BE2C (cell line): ENCODE measurements at regions not wholly inside any gene's neighbourhood (a gene's known extent, or its start where the extent isn't known, plus 50 kb on each side); places are given as distances from the start of the nearest gene placed in this dataset.

ENCODE experiments used
- DNase-seq: peaks from one replicate; pipeline ENCODE4 v3.0.0-alpha.2; 2020
- H3K27me3 ChIP-seq: fragments of 250-450 bp; sonication (Bioruptor Pico); 2 replicates; pipeline ENCODE4 v1.5.1; 2020; ENCODE audit warnings: mild to moderate bottlenecking
- H3K36me3 ChIP-seq: fragments of 250-450 bp; sonication (Bioruptor Pico); 2 replicates; pipeline ENCODE4 v1.5.1; 2020; ENCODE audit warnings: mild to moderate bottlenecking
- H3K4me1 ChIP-seq: fragments of 250-450 bp; sonication (Bioruptor Pico); 2 replicates; pipeline ENCODE4 v1.5.1; 2020
- H3K4me3 ChIP-seq: 2 replicates; pipeline ENCODE4 v1.5.1; 2011; ENCODE audit warnings: low read depth, low read length
- H3K9me3 ChIP-seq: fragments of 250-450 bp; sonication (Bioruptor Pico); 2 replicates; pipeline ENCODE4 v1.5.1; 2020
- CTCF ChIP-seq: IDR thresholded peaks from 2 replicates; pipeline ENCODE4 v1.5.1; 2012; ENCODE audit warnings: mild to moderate bottlenecking, low read depth, low read length

DNA sequence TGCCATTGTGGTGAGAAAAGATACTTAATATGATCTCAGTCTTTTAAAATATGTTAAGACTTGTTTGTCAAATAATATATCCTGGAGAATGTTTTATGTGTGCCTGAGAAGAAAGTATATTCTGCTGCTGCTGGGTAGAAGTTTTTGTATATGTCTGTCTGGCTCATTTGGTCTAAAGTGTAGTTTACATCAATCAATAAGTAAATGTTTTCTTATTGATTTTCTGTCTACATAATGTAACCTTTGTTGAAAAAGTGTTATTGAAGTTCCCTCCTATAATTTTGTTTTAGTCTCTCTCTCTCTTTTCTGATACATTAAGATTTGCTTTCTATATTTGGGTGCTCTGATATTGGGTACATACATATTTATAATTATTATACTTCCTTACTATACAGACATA, 201.2 kb downstream of the THBS2 start:
- TF ChIP-seq CTCF: no peak
- Histone ChIP-seq H3K36me3 (no peaks in the 10 kb centered on the region), H3K4me1 (no peaks in the 10 kb centered on the region), H3K9me3 (no peaks in the 10 kb centered on the region), H3K27me3 (no peaks in the 10 kb centered on the region), H3K4me3 (no peak overlapping the region)
- DNase-seq: no peak

GRCh38 chr6:169051371-169051770, 202.3 kb downstream of the THBS2 start:
- DNase-seq: no peak
- no peaks in the 10 kb centered on the region for H3K9me3 ChIP-seq
- no peaks in the 10 kb centered on the region for H3K27me3 ChIP-seq
- H3K36me3 ChIP-seq: no peaks in the 10 kb centered on the region
- TF ChIP-seq CTCF: no peak
- H3K4me1 ChIP-seq: no peaks in the 10 kb centered on the region
- H3K4me3 ChIP-seq: no peak overlapping the region

- H3K27me3 ChIP-seq: no peaks in the 10 kb centered on the region
- TF ChIP-seq CTCF: no peak
- no peaks in the 10 kb centered on the region for H3K36me3 ChIP-seq
- no peaks in the 10 kb centered on the region for H3K4me1 ChIP-seq
- DNase-seq: no peak
- no peak overlapping the region for H3K4me3 ChIP-seq
- H3K9me3 ChIP-seq: no peaks in the 10 kb centered on the region
Observed at GRCh38 chr6:169048865-169049205, 204.8 kb downstream of the THBS2 start.

GRCh38 chr6:169048185-169048864, 205.3 kb downstream of the THBS2 start:
- Histone ChIP-seq H3K4me3 (no peak overlapping the region), H3K27me3 (no peaks in the 10 kb centered on the region), H3K36me3 (no peaks in the 10 kb centered on the region), H3K9me3 (no peaks in the 10 kb centered on the region), H3K4me1 (no peaks in the 10 kb centered on the region)
- TF ChIP-seq CTCF: no peak
- no peak for DNase-seq

GRCh38 chr6:169047345-169047744, 206.3 kb downstream of the THBS2 start:
- Histone ChIP-seq H3K36me3 (no peaks in the 10 kb centered on the region), H3K9me3 (no peaks in the 10 kb centered on the region), H3K27me3 (no peaks in the 10 kb centered on the region), H3K4me3 (no peak overlapping the region), H3K4me1 (no peaks in the 10 kb centered on the region)
- TF ChIP-seq CTCF: no peak
- DNase-seq: no peak

DNA sequence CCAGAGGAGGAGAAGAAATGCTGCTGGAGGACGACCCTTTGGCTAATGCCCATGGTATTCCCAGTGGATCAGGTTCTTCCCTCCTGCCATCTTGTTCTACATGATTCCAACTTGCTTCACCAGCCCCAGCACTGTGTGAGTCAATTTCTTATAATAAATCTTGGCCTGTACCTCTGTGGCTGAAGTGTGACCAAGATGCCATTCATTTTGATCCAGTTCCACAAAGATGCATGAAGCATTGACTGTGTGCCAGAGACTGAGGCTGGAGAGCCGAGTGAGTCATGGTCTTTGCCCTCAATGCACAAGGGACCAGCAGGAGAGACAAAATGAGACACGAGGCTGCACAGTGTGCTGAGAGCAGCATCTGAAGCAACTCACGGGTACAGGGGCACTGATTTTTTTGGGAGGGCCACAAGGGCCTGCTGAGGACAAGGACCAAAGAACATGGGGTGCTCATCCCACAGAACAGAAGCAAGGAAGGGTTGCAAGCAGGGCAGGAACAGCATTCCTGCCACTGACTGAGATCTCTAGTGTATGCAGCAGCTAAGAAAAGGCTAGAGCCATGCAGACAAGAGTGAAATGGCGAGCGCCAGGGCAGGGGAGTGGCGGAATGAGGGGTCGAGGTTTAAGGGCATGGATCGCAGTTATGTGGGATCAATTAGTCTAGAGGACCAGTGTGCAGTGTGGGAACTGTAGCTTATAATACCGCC, 207.0 kb downstream of the THBS2 start:
- no peak for TF ChIP-seq CTCF
- no peaks in the 10 kb centered on the region for H3K36me3 ChIP-seq
- no peaks in the 10 kb centered on the region for H3K4me1 ChIP-seq
- no peaks in the 10 kb centered on the region for H3K9me3 ChIP-seq
- DNase-seq: no peak
- H3K4me3 ChIP-seq: no peak overlapping the region
- no peaks in the 10 kb centered on the region for H3K27me3 ChIP-seq
